Upper lobe of left lung (tissue), 4 donors: ENCODE measurements at regions not wholly inside any gene's neighbourhood (a gene's known extent, or its start where the extent isn't known, plus 50 kb on each side); places are given as distances from the start of the nearest gene placed in this dataset.

Experiments
- POLR2A ChIP-seq, 4 donors: fragments of 450-650 bp; IDR thresholded peaks; one replicate each; pipeline ENCODE4 v1.5.1; 2016 to 2017; ENCODE audit warnings: antibody characterized with exemption in 4 of 4, mild to moderate bottlenecking in 2 of 4
- TF ChIP-seq, protein P1 (sequence below), 6 experiments: fragments of 450-650 bp in 4 of 6; fragments of 200-600 bp in 2 of 6; sonication (generic) in 2 of 6; IDR thresholded peaks; one replicate each; pipeline ENCODE4 v1.5.1; 2016 to 2019; ENCODE audit warnings: antibody characterized with exemption in 6 of 6

DNA sequence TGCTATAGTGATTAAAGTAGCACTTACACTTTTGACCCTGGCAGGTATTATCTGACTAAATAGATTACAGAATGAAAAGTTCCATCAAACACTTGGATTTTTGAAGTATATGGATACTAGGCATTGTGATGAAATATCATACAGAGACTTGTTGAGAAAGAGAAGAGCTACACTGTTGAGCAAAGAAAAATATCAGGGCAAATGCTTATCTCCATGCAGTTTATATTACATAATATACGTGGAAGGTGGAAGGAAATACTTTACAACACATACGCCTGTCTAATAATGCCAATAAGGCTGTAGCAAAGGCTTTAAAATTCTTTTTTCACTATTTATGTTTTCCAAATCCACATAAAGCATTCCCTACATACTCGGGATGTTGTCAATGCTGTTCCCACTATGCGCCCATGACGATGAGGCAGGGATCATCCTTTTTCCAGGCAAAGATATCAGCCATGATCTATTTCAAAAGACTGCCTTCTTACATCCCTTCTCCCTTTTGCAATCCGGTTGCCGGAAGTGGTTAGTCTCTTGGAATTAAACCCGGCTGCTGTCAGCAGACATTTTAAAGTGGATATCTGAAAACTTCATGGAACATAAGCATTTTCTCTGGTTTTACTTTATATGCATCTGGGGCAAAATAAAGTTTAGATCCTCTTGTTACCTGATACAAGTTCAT lies 92.6 kb upstream of the ITGA4 start:
- TF ChIP-seq, protein P1, sequence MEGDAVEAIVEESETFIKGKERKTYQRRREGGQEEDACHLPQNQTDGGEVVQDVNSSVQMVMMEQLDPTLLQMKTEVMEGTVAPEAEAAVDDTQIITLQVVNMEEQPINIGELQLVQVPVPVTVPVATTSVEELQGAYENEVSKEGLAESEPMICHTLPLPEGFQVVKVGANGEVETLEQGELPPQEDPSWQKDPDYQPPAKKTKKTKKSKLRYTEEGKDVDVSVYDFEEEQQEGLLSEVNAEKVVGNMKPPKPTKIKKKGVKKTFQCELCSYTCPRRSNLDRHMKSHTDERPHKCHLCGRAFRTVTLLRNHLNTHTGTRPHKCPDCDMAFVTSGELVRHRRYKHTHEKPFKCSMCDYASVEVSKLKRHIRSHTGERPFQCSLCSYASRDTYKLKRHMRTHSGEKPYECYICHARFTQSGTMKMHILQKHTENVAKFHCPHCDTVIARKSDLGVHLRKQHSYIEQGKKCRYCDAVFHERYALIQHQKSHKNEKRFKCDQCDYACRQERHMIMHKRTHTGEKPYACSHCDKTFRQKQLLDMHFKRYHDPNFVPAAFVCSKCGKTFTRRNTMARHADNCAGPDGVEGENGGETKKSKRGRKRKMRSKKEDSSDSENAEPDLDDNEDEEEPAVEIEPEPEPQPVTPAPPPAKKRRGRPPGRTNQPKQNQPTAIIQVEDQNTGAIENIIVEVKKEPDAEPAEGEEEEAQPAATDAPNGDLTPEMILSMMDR (IDR thresholded peaks at IDR 0.05): no peak
- TF ChIP-seq POLR2A (IDR thresholded peaks at IDR 0.05): no peak
